Liver (tissue), 8 donors: ENCODE measurements at regions not wholly inside any gene's neighbourhood (a gene's known extent, or its start where the extent isn't known, plus 50 kb on each side); places are given as distances from the start of the nearest gene placed in this dataset.

Experiments
- DNase-seq: peaks from one replicate; pipeline ENCODE4 v3.0.0-alpha.2; 2017; ENCODE audit warnings: low spot score
- H3K27ac ChIP-seq, 2 donors: one replicate each; pipeline ENCODE4 v1.7.0; 2013; ENCODE audit warnings: inconsistent platforms in 2 of 2, low read length in 2 of 2, control low read depth in 1 of 2, low read depth in 1 of 2, mild to moderate bottlenecking in 1 of 2
- H3K27me3 ChIP-seq, 4 donors: one replicate each; pipeline versions ENCODE4 v1.6.1 to v1.7.0; 2013; ENCODE audit warnings: low read length in 3 of 4, inconsistent platforms in 1 of 4, mild to moderate bottlenecking in 1 of 4, moderate library complexity in 1 of 4; ENCODE audit not compliant: control insufficient read depth in 4 of 4, insufficient read depth in 4 of 4
- H3K36me3 ChIP-seq, 4 donors: one replicate each; pipeline versions ENCODE4 v1.6.1 to v1.7.0; 2013; ENCODE audit warnings: low read length in 3 of 4, mild to moderate bottlenecking in 3 of 4, low read depth in 1 of 4, moderate library complexity in 1 of 4; ENCODE audit not compliant: control insufficient read depth in 4 of 4, insufficient read depth in 3 of 4
- H3K4me1 ChIP-seq, 4 donors: one replicate each; pipeline versions ENCODE4 v1.6.1 to v1.7.0; 2013; ENCODE audit warnings: low read length in 3 of 4, mild to moderate bottlenecking in 3 of 4, moderate library complexity in 1 of 4; ENCODE audit not compliant: control insufficient read depth in 4 of 4, insufficient read depth in 4 of 4
- H3K4me3 ChIP-seq, 3 donors: one replicate each; pipeline versions ENCODE4 v1.6.1 to v1.7.0; 2013; ENCODE audit warnings: low read length in 3 of 3, control low read depth in 1 of 3, low read depth in 1 of 3, mild to moderate bottlenecking in 1 of 3
- H3K9ac ChIP-seq, 2 donors: one replicate each; pipeline ENCODE4 v1.7.0; 2013; ENCODE audit warnings: low read length in 2 of 2, mild to moderate bottlenecking in 2 of 2, moderate library complexity in 2 of 2, control low read depth in 1 of 2, low read depth in 1 of 2
- H3K9me3 ChIP-seq, 4 donors: one replicate each; pipeline versions ENCODE4 v1.6.1 to v1.7.0; 2013; ENCODE audit warnings: low read length in 3 of 4; ENCODE audit not compliant: control insufficient read depth in 4 of 4
- EGR1 ChIP-seq, 2 donors: IDR thresholded peaks; 2 replicates each; pipeline ENCODE4 v1.6.1; 2016 to 2018; ENCODE audit warnings: antibody characterized with exemption in 2 of 2, low read depth in 2 of 2
- FOXA1 ChIP-seq: IDR thresholded peaks from 2 replicates; pipeline ENCODE4 v1.6.1; 2016; ENCODE audit warnings: antibody characterized with exemption
- FOXA2 ChIP-seq: IDR thresholded peaks from 2 replicates; pipeline ENCODE4 v1.6.1; 2016; ENCODE audit warnings: antibody characterized with exemption
- GABPA ChIP-seq, 2 donors: IDR thresholded peaks in 1 of 2; conservative IDR thresholded peaks in 1 of 2; 2 replicates each; pipeline ENCODE4 v1.6.1; 2016; ENCODE audit warnings: antibody characterized with exemption in 2 of 2, mild to moderate bottlenecking in 1 of 2, moderate library complexity in 1 of 2
- HNF4A ChIP-seq, 2 donors: conservative IDR thresholded peaks; 2 replicates each; pipeline ENCODE4 v1.6.1; 2016; ENCODE audit warnings: antibody characterized with exemption in 2 of 2, mild to moderate bottlenecking in 2 of 2
- HNF4G ChIP-seq: IDR thresholded peaks from 2 replicates; pipeline ENCODE4 v1.6.1; 2016; ENCODE audit warnings: antibody characterized with exemption
- JUND ChIP-seq, 2 donors: IDR thresholded peaks; 2 replicates each; pipeline ENCODE4 v1.6.1; 2016; ENCODE audit warnings: antibody characterized with exemption in 2 of 2
- NR2F2 ChIP-seq: IDR thresholded peaks from 2 replicates; pipeline ENCODE4 v1.6.1; 2016; ENCODE audit warnings: antibody characterized with exemption
- RAD21 ChIP-seq, 2 donors: IDR thresholded peaks; 2 replicates each; pipeline ENCODE4 v1.6.1; 2016; ENCODE audit warnings: antibody characterized with exemption in 2 of 2, mild to moderate bottlenecking in 2 of 2
- RXRA ChIP-seq, 2 donors: IDR thresholded peaks; 2 replicates each; pipeline ENCODE4 v1.6.1; 2017 to 2018; ENCODE audit warnings: antibody characterized with exemption in 2 of 2, mild to moderate bottlenecking in 1 of 2
- SP1 ChIP-seq: IDR thresholded peaks from 2 replicates; pipeline ENCODE4 v1.6.1; 2018; ENCODE audit warnings: antibody characterized with exemption, mild to moderate bottlenecking
- TAF1 ChIP-seq: conservative IDR thresholded peaks from 2 replicates; pipeline ENCODE4 v1.6.1; 2016; ENCODE audit warnings: antibody characterized with exemption, mild to moderate bottlenecking
- YY1 ChIP-seq: IDR thresholded peaks from 2 replicates; pipeline ENCODE4 v1.6.1; 2016; ENCODE audit warnings: antibody characterized with exemption, mild to moderate bottlenecking
- WGBS: extraction: QIAGEN DNeasy Blood & Tissue Kit; methylation state at CpG from one replicate; pipeline ENCODE4 v1.1.7; 2013; 5-methylcytosine and 5-hydroxymethylcytosine counted together
- TF ChIP-seq, protein P1 (sequence below): IDR thresholded peaks from 2 replicates; pipeline ENCODE4 v1.6.1; 2016; ENCODE audit warnings: antibody characterized with exemption
- TF ChIP-seq, protein P2 (sequence below): fragments of 150-350 bp; IDR thresholded peaks from 2 replicates; pipeline ENCODE4 v1.5.1; 2017; ENCODE audit warnings: improper control_type of control experiment, low read depth, low read length; ENCODE audit not compliant: missing input control
- TF ChIP-seq, protein P3 (sequence below): IDR thresholded peaks from 2 replicates; pipeline ENCODE4 v1.6.1; 2016; ENCODE audit warnings: antibody characterized with exemption
- TF ChIP-seq, protein P4 (sequence below): IDR thresholded peaks from 2 replicates; pipeline ENCODE4 v1.6.1; 2016; ENCODE audit warnings: antibody characterized with exemption, mild to moderate bottlenecking
- TF ChIP-seq, protein P5 (sequence below): IDR thresholded peaks from 2 replicates; pipeline ENCODE4 v1.6.1; 2016; ENCODE audit warnings: antibody characterized with exemption
- donor health status: healthy.
- donor health status: healthy.
- donor health status: healthy.
- donor health status: healthy.
- donor health status: healthy.

DNA sequence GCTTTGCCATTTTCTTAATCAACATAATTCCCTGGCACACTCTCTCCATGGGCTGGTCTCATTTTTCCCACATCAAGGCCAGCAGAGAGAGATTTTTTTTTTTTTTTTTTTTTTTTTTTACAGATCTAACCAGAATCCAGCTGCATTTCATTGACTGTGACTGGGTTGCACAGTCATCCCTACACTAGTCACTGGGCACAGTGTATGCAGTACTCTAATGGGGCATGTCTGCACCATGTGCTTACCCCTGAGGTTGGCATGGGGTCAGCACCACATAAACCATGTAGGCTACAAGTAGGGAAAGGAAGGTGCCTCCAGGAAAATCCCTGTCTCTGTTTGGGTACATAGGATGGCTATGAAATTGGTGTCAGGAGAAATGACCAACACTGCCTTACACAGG lies 64.1 kb upstream of the LRP8 start:
- no peak for TF ChIP-seq FOXA1
- no peak for TF ChIP-seq RXRA (IDR thresholded peaks at IDR 0.05)
- no peak for TF ChIP-seq NR2F2
- TF ChIP-seq FOXA2, result no peak
- TF ChIP-seq, protein P1, sequence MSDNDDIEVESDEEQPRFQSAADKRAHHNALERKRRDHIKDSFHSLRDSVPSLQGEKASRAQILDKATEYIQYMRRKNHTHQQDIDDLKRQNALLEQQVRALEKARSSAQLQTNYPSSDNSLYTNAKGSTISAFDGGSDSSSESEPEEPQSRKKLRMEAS, result no peak
- no peak for TF ChIP-seq RAD21 (IDR thresholded peaks at IDR 0.05)
- TF ChIP-seq, protein P2, sequence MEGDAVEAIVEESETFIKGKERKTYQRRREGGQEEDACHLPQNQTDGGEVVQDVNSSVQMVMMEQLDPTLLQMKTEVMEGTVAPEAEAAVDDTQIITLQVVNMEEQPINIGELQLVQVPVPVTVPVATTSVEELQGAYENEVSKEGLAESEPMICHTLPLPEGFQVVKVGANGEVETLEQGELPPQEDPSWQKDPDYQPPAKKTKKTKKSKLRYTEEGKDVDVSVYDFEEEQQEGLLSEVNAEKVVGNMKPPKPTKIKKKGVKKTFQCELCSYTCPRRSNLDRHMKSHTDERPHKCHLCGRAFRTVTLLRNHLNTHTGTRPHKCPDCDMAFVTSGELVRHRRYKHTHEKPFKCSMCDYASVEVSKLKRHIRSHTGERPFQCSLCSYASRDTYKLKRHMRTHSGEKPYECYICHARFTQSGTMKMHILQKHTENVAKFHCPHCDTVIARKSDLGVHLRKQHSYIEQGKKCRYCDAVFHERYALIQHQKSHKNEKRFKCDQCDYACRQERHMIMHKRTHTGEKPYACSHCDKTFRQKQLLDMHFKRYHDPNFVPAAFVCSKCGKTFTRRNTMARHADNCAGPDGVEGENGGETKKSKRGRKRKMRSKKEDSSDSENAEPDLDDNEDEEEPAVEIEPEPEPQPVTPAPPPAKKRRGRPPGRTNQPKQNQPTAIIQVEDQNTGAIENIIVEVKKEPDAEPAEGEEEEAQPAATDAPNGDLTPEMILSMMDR, result no peak
- TF ChIP-seq YY1, result no peak
- TF ChIP-seq GABPA (IDR thresholded peaks at IDR 0.05 in 1 of 2, conservative IDR thresholded peaks at IDR 0.05 in 1 of 2), result no peak
- TF ChIP-seq, protein P3, sequence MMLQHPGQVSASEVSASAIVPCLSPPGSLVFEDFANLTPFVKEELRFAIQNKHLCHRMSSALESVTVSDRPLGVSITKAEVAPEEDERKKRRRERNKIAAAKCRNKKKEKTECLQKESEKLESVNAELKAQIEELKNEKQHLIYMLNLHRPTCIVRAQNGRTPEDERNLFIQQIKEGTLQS, result no peak
- TF ChIP-seq HNF4G, result no peak
- TF ChIP-seq, protein P4, sequence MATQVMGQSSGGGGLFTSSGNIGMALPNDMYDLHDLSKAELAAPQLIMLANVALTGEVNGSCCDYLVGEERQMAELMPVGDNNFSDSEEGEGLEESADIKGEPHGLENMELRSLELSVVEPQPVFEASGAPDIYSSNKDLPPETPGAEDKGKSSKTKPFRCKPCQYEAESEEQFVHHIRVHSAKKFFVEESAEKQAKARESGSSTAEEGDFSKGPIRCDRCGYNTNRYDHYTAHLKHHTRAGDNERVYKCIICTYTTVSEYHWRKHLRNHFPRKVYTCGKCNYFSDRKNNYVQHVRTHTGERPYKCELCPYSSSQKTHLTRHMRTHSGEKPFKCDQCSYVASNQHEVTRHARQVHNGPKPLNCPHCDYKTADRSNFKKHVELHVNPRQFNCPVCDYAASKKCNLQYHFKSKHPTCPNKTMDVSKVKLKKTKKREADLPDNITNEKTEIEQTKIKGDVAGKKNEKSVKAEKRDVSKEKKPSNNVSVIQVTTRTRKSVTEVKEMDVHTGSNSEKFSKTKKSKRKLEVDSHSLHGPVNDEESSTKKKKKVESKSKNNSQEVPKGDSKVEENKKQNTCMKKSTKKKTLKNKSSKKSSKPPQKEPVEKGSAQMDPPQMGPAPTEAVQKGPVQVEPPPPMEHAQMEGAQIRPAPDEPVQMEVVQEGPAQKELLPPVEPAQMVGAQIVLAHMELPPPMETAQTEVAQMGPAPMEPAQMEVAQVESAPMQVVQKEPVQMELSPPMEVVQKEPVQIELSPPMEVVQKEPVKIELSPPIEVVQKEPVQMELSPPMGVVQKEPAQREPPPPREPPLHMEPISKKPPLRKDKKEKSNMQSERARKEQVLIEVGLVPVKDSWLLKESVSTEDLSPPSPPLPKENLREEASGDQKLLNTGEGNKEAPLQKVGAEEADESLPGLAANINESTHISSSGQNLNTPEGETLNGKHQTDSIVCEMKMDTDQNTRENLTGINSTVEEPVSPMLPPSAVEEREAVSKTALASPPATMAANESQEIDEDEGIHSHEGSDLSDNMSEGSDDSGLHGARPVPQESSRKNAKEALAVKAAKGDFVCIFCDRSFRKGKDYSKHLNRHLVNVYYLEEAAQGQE, result no peak
- TF ChIP-seq EGR1 (IDR thresholded peaks at IDR 0.05; ENCODE audit: low read depth in 2 of 2), result no peak
- TF ChIP-seq JUND (IDR thresholded peaks at IDR 0.05), result no peak
- TF ChIP-seq, protein P5, sequence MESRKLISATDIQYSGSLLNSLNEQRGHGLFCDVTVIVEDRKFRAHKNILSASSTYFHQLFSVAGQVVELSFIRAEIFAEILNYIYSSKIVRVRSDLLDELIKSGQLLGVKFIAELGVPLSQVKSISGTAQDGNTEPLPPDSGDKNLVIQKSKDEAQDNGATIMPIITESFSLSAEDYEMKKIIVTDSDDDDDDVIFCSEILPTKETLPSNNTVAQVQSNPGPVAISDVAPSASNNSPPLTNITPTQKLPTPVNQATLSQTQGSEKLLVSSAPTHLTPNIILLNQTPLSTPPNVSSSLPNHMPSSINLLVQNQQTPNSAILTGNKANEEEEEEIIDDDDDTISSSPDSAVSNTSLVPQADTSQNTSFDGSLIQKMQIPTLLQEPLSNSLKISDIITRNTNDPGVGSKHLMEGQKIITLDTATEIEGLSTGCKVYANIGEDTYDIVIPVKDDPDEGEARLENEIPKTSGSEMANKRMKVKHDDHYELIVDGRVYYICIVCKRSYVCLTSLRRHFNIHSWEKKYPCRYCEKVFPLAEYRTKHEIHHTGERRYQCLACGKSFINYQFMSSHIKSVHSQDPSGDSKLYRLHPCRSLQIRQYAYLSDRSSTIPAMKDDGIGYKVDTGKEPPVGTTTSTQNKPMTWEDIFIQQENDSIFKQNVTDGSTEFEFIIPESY, result no peak
- no peak for TF ChIP-seq HNF4A (conservative IDR thresholded peaks at IDR 0.05)
- no peaks in the 10 kb centered on the region for H3K36me3 ChIP-seq
- no peaks in the 10 kb centered on the region for H3K27me3 ChIP-seq
- H3K9me3 ChIP-seq, result peaks cover 0 to 9% (median under 1%) of the 10 kb centered on the region in 4 donors
- H3K4me3 ChIP-seq, result no peak overlapping the region
- no peak overlapping the region for H3K27ac ChIP-seq
- H3K9ac ChIP-seq, result no peak overlapping the region
- H3K4me1 ChIP-seq, result no peaks in the 10 kb centered on the region
- DNase-seq, result no peak

DNA sequence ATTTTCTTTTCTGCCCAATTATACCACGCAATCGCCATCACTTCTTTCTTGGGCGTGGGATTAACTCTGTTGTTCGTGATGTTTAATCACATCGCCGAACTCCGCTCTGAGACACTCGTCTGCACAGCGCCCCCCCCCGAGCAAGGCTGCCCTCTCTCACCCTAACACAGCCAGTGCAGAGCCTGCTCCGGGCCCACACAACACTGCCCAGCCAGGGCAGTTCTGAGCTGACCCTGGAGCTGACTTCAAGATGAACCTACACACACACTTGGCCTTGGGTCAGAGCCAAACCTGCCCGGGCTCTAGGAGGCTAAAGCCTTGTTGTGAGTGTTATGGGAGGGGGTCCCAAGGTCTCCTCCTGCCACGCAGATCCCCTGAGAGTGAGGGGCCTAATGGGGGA lies 64.6 kb upstream of the LRP8 start:
- H3K9me3 ChIP-seq, result peaks cover 0 to 5% (median 0%) of the 10 kb centered on the region in 4 donors
- H3K27ac ChIP-seq, result no peak overlapping the region
- 73% methylated on average over 13 of the region's 13 CpGs for WGBS
- no peak overlapping the region for H3K9ac ChIP-seq
- no peak for DNase-seq
- no peaks in the 10 kb centered on the region for H3K4me1 ChIP-seq
- no peak overlapping the region for H3K4me3 ChIP-seq
- no peaks in the 10 kb centered on the region for H3K36me3 ChIP-seq
- no peaks in the 10 kb centered on the region for H3K27me3 ChIP-seq
- TF ChIP-seq RXRA (IDR thresholded peaks at IDR 0.05), result no peak
- TF ChIP-seq, protein P4, result no peak
- TF ChIP-seq YY1, result no peak
- no peak for TF ChIP-seq FOXA1
- no peak for TF ChIP-seq HNF4A (conservative IDR thresholded peaks at IDR 0.05)
- no peak for TF ChIP-seq FOXA2
- TF ChIP-seq GABPA (IDR thresholded peaks at IDR 0.05 in 1 of 2, conservative IDR thresholded peaks at IDR 0.05 in 1 of 2), result no peak
- TF ChIP-seq SP1, result no peak
- TF ChIP-seq EGR1 (IDR thresholded peaks at IDR 0.05; ENCODE audit: low read depth in 2 of 2), result no peak
- no peak for TF ChIP-seq TAF1
- TF ChIP-seq, protein P5, result no peak
- TF ChIP-seq, protein P3, result no peak
- no peak for TF ChIP-seq NR2F2
- TF ChIP-seq JUND (IDR thresholded peaks at IDR 0.05), result no peak
